ENCODE measurements at regions not wholly inside any gene's neighbourhood (a gene's known extent, or its start where the extent isn't known, plus 50 kb on each side); places are given as distances from the start of the nearest gene placed in this dataset.
"Not testable (repeated sequence)": the region's sequence is repeated elsewhere in the genome, so short reads cannot be mapped to it uniquely, and the experiment has no call there.

DNA sequence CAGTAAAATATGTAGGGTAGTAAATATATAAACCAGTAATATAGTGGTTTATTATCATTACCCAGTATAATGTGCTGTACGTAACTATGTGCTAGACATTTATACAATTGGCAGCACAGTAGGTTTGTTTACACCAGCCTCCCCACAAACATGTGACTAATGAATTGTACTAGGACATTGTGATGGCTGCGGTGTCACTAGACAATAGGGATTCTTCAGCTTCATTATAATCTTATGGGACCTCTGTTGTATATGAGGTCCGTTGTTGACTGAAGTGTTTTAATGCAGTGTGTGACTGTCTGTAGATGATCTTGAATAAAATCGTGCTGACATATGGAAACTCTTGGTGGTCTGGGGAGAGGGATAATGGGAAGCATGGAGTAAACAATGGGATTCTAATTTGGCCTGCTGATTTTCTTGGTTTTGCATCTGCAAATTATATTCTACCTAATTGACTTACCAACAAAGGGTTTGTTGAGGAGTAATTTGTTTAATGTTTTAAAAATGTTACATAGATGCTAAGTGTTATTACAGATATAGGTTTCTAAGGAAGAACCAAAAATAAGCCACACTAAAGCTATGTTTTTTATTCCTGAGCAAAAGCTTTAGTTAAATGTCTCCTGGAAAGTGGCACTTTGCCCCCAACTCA lies 496.5 kb upstream of the TBL1XR1 start:
- DNase-seq (ENCODE audit: low read depth in 2 of 2): peak in 1 of 2 donors; percentile 43

DNA sequence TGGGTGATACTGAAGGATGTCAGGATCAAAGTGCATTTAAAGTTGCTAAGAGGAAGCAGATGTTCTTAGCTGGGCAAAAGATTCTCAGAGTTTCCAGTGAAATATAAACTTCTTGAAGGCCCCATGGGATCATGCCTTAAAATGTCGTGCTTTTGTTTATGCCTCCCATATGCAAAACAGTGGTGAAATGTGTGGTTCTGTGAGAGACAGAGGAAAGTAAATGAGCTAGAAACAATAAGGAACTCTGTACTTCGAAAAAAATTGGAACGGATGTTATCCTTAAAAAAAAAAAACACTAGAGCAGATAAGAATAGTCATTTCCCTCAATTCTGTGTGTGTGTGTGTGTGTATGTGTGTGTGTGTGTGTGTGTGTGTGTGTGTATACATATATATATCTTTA lies 497.0 kb upstream of the TBL1XR1 start:
- DNase-seq (ENCODE audit: low read depth in 2 of 2): peak; percentile 31 to 92

DNA sequence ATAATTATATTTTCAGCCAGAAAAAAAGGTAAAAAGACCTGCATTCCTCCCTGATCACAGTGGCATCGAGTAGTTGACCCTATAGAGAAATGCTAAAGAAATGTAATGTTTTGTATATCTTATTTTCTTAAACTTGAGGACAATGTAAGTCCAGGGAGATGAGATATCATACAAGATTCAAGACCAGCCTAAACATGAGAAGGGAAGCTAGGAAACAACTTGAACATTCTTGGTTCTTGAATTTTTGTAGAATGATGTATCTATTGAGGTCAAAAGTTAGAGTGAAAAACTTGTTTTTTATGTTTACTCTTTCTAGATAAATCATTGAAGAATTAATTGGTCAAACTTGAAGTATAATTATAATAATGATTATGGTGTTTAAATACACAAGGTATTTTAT lies 497.7 kb upstream of the TBL1XR1 start:
- DNase-seq (ENCODE audit: low read depth in 2 of 2): no peak

DNA sequence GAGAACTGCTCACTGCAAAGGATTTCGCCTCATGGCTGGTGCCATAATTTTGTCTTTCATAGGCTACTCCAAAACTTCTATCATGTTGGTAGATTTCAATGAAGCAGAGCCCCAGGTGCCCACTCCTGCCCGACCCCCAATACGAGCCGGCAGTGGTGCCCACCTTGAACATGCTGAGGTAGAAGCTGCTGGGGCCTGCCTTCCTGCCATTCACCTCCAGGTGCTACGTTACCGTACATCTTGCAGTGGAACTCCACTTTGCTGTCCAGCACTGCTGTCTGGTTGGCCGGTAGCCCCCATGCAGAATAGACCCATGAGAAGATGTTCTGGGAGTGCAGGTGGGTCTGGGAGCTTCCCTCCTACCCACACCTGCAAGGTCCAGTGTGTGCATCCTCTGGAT lies 502.8 kb upstream of the TBL1XR1 start:
- no peak for DNase-seq (ENCODE audit: low read depth in 2 of 2)

DNA sequence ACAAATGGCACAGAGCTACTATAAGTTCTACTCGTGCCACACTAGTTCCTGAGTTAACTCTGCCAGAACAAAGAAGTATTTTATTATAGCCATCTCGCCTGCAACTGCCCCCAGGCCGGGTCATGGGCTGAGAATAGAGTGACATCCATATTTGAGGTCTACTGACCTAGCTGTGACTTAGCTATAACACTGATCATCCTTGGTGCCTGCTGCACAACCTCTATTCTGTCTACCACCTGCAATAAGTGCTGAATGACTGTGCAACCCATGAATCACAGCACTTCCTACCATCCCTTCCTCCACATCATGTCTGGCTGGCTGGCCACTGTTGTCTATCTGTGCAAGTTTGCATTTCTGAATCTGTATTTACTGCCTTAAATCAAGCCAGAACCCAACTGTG lies 506.5 kb upstream of the TBL1XR1 start:
- DNase-seq (ENCODE audit: low read depth in 2 of 2): peak; percentile 37 to 70

DNA sequence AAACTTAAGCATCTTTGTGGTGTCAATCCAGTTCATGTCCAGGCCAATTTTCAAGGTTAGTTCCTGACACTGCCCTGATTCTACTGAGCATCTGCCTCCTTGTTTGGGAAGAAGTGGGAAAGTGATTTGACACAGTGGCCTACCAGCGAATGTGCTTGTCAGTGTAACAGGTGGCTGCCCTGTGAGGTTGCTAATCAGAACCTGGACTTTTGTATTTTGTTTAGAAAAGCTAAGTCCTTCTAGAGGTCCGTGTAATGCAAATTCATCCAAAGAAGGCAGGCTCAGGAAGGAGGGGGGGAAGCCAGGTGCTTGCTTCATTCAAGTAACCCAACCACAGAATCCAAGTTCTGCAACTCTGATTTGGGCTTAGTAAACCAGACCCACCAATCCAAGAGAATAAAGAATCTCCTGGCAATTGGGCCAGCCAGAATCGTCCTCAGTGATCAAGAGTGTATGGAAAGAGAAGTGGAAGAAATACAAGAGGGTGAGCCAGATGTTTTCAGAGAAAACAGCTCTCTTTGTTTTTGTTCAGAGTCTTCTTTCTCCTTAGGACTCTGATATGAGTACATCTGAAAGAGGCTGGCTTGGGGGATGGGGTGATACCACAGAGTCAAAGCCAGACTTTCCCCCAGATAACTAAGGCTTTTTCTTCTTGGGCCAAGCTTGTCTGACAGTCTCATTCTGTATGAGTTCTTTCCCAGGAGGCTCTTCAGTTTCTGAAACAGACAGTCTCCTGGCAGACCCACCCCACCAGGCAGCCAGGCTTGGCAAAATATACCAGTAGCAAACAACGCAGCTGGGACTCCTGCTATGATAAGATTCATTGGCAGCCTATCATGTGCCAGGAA lies 508.9 kb upstream of the TBL1XR1 start:
- no peak for DNase-seq (ENCODE audit: low read depth in 2 of 2)

GRCh38 chr3:177709470-177709869 lies 512.2 kb upstream of the TBL1XR1 start:
- DNase-seq (ENCODE audit: low read depth in 2 of 2): not testable (repeated sequence)

DNA sequence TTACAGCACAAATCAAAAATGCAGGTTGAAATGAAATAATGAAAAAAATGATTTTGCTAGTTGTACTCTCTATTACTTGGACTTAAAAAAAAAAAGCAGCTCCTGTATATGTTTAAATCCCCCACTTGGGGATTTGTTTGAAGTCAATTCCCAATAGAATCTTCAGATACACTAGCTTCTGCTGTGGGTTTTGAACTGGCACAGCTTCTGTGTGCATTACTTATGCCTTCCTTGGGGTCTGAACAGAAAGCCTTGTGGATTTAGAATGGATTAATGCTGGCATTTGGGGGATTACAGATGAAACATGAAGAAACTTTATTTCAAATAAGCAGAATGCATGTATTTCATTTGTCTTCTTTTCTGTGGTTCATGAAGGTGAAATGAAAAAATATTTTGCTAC lies 513.2 kb upstream of the TBL1XR1 start:
- DNase-seq (ENCODE audit: low read depth in 2 of 2): no peak

DNA sequence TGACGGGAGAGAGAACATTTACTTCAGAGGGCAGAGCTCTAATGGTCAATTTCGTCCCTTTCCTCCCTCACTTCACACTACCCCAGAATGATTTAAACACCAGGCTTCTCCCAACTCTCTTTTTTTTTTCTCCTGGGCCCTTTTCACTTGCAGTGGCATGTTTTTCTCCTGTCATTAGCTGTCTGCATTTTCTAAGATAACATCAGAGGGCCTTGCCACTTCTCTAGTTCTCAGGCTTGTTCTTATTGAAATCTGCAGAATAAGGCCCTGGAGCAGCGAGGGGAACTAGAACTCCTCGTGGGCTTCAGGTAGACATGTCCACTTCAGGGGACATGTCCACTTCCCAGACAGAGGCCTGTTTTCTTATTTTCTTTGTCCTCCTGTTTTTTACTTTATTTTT lies 514.4 kb upstream of the TBL1XR1 start:
- DNase-seq (ENCODE audit: low read depth in 2 of 2): no peak

DNA sequence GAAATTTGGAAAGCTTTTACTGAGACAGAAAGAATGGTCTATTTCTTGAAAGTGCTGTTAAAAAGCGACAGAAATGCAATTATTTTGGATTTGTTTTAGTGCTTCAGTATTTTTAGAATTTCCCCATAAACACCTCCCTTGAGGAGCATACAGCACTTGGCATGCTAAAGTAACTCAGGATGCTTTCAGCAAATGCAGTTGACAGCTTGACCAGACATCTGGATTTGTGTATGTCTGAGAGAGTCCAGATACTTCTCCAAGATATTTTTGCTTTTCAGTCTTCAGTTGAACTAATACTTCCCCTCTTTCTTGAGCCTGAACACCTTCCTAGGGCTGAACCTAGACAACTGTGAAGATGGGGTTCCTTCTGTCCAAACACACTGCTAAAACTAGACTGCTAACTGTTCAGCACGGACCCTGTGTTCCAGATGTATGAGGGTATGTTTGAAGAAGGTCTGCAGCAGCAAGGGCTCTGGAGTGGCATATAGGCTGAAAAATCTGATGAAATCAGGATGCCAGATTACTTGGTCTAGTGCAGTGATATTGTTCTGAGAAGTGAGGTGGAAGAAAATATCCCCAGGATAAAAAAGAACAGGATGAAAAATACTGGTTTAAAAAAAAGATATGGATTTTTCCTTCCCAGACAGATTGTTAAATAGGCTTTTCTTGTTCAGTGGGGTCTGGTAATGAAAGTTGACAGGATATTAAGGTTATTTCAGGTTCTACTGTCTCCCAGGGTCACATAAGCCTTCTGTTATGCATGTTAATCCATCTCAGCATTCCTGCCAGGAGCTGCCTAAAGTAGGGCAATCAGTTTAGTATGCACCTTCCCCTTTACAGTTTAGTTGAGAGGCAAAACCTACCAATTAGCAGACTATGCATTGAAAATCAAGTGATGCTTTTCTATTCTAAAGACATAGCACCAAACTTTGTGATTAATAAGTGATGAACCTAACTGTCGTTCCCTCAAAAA lies 516.9 kb upstream of the TBL1XR1 start:
- DNase-seq (ENCODE audit: low read depth in 2 of 2): no peak

GRCh38 chr3:177714945-177715344 lies 517.7 kb upstream of the TBL1XR1 start:
- DNase-seq (ENCODE audit: low read depth in 2 of 2): no peak

GRCh38 chr3:177715980-177716379 lies 518.7 kb upstream of the TBL1XR1 start:
- no peak for DNase-seq (ENCODE audit: low read depth in 2 of 2)

DNA sequence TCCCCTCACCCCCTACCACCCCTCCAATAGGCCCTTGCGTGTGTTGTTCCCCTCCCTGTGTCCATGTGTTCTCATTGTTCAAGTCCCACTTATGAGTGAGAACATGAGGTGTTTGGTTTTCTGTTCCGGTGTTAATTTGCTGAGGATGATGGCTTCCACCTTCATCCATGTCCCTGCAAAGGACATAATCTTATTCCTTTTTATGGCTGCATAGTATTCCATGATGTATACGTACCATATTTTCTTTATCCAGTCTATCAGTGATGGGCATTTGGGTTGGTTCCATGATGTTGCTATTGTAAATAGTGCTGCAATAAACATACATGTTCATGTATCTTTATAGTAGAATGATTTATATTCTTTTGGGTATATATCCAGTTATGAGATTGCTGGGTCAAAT lies 523.6 kb upstream of the TBL1XR1 start:
- not testable (repeated sequence) for DNase-seq (ENCODE audit: low read depth in 2 of 2)

GRCh38 chr3:177721864-177722785 lies 524.8 kb upstream of the TBL1XR1 start:
- DNase-seq (ENCODE audit: low read depth in 2 of 2): no peak

DNA sequence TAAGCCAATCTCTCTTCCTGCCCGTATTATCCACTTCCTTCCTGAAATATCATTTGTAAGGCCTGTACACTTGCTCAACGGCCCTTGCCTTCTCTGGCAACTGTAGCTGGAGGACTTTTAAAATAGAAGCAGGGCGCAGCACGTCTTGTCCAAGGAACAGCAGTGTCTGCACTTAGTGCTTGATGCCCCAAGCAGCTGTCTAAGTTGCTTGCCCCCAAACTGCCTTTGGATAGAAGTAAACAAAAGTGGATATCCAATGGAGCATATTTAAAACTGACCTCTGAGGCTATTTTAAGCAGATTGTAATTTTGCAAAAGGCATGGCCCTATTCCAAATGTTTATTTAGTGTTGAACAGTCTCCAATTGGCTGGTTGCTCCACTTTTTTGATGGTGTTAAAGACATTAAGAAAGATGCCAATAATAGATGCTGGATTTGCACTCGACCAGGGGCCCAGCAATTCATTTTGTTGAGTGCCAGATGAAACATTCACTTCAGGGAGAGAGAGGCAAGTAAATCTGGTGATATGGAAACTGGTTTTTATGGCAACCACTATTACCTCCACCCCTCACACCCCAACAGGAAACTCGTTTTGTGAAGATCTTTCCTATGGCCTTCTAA lies 526.8 kb upstream of the TBL1XR1 start:
- peak; percentile 74 to 84 for DNase-seq (ENCODE audit: low read depth in 2 of 2)

GRCh38 chr3:177725165-177725564 lies 527.9 kb upstream of the TBL1XR1 start:
- no peak for DNase-seq (ENCODE audit: low read depth in 2 of 2)

DNA sequence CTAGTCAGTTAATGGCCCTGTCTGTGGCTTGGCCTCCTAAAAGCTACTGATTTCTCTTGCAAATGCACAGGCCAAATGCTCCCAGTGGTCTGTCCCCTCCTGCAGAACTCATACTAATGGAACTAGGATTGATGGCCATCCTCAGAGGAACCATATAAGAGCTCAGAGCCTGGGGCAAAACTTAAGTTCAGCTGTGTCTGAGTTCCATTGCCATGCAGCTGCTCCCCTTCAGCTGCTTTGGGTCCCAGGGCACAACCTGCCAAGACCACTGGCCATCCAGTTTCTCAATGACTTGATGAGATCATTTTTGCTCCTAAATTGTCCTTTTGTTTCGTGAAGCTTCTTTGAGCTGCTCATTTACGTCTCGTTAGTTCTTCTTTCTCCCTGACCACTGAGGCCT lies 529.5 kb upstream of the TBL1XR1 start:
- DNase-seq (ENCODE audit: low read depth in 2 of 2): no peak

DNA sequence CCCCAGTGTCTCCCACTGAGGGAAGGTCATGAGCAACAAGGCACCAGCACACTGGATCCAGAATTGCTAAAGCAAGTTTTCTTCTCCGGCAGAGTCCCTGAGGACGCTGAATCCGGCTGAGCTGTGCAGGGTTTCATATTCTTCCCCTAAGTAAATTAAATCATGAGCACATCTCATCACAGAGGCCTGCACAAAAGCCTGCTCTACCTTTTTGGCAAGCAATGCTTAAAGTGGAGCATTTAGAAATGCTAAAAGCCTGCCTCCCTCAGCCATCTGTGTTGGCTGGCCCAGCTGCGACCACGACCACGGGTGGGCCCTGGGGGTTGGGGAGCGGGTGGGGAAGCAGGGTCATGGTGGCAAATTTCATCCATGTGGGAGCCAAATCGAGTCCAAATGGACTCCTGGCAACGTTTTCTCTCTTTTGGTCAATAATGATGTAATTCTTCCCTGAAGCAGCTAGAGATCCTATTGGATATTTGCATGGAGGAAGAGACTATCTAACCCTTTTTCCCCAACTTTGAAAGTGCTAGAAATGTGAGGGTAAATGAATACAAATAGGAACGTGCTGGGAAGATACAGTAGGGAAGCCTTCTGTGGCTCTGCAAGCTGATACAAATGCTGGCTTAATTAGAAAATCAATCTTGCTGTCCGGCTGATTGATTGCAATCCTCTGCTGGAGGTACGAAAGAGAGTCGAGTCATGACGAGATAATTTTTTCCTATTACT lies 532.8 kb upstream of the TBL1XR1 start:
- no peak for DNase-seq (ENCODE audit: low read depth in 2 of 2)

DNA sequence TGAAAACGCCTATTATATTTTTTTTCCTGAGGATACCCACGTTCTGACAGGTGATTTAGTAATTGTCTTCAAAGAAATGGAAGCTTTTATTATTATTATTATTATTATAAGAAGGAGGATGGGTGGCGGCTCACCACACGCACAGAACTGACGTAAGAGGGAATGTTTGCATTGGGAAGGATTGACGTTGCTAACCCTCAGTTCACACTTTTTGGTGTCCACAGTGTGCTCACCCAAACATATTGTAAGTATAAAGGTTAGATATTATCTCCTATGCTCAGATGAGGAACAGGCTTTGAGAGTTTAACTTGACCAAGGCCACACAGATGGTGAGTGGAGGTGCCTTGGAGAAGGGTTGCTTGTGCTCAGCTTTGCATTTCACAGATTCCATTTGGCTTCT lies 533.5 kb upstream of the TBL1XR1 start:
- DNase-seq (ENCODE audit: low read depth in 2 of 2): no peak

Data from lung microvascular endothelial cell (primary cell).